ENCODE measurements at regions not wholly inside any gene's neighbourhood (a gene's known extent, or its start where the extent isn't known, plus 50 kb on each side); places are given as distances from the start of the nearest gene placed in this dataset.

- no peak overlapping the region for H3K27ac Mint-ChIP-seq
- CTCF ChIA-PET: no interaction called here
- H3K4me3 Mint-ChIP-seq: no peak overlapping the region
- peaks cover 1% of the 10 kb centered on the region for H3K9me3 Mint-ChIP-seq
- no peaks in the 10 kb centered on the region for H3K27me3 Mint-ChIP-seq
- no peaks in the 10 kb centered on the region for H3K36me3 Mint-ChIP-seq
- no peaks in the 10 kb centered on the region for H3K4me1 Mint-ChIP-seq
- DNase-seq: no peak
These were observed 157.8 kb upstream of the PREP start for GRCh38 chr6:105560611-105561066.

- no peaks in the 10 kb centered on the region for H3K36me3 Mint-ChIP-seq
- H3K27me3 Mint-ChIP-seq: peaks cover 9% of the 10 kb centered on the region
- no peak for DNase-seq
- H3K9me3 Mint-ChIP-seq: no peaks in the 10 kb centered on the region
- no peaks in the 10 kb centered on the region for H3K4me1 Mint-ChIP-seq
- CTCF ChIA-PET: no interaction called here
- no peak overlapping the region for H3K4me3 Mint-ChIP-seq
- no peak overlapping the region for H3K27ac Mint-ChIP-seq
These were observed 154.4 kb upstream of the PREP start for GRCh38 chr6:105557291-105557690.

- no peaks in the 10 kb centered on the region for H3K4me1 Mint-ChIP-seq
- H3K36me3 Mint-ChIP-seq: no peaks in the 10 kb centered on the region
- CTCF ChIA-PET: no interaction called here
- no peak for DNase-seq
- H3K27me3 Mint-ChIP-seq: peaks cover 26% of the 10 kb centered on the region
- H3K9me3 Mint-ChIP-seq: no peaks in the 10 kb centered on the region
- no peak overlapping the region for H3K4me3 Mint-ChIP-seq
- H3K27ac Mint-ChIP-seq: no peak overlapping the region
These were observed 150.3 kb upstream of the PREP start for GRCh38 chr6:105553171-105553570.

- no peak for DNase-seq
- Mint-ChIP-seq H3K4me1 (no peaks in the 10 kb centered on the region), H3K36me3 (no peaks in the 10 kb centered on the region), H3K27me3 (peaks cover 27% of the 10 kb centered on the region), H3K27ac (no peak overlapping the region), H3K4me3 (no peak overlapping the region), H3K9me3 (no peaks in the 10 kb centered on the region)
- CTCF ChIA-PET: no interaction called here
These were observed 148.2 kb upstream of the PREP start for GRCh38 chr6:105550955-105551620.

- Mint-ChIP-seq H3K36me3 (no peaks in the 10 kb centered on the region), H3K4me1 (no peaks in the 10 kb centered on the region), H3K4me3 (no peak overlapping the region), H3K27ac (no peak overlapping the region), H3K9me3 (no peaks in the 10 kb centered on the region), H3K27me3 (peaks cover 18% of the 10 kb centered on the region)
- DNase-seq: no peak
- CTCF ChIA-PET: no interaction called here
These were observed 143.9 kb upstream of the PREP start for GRCh38 chr6:105546754-105547153.

GRCh38 chr6:105545947-105546731, 143.3 kb upstream of the PREP start:
- H3K9me3 Mint-ChIP-seq: no peaks in the 10 kb centered on the region
- CTCF ChIA-PET: no interaction called here
- no peak overlapping the region for H3K27ac Mint-ChIP-seq
- H3K36me3 Mint-ChIP-seq: no peaks in the 10 kb centered on the region
- H3K4me1 Mint-ChIP-seq: no peaks in the 10 kb centered on the region
- H3K27me3 Mint-ChIP-seq: peaks cover 15% of the 10 kb centered on the region
- H3K4me3 Mint-ChIP-seq: no peak overlapping the region
- no peak for DNase-seq

- Mint-ChIP-seq H3K27me3 (peaks cover 13% of the 10 kb centered on the region), H3K9me3 (no peaks in the 10 kb centered on the region)
These were observed 142.5 kb upstream of the PREP start for GRCh38 chr6:105545228-105545920.

GRCh38 chr6:105539911-105540310, 137.0 kb upstream of the PREP start:
- H3K4me1 Mint-ChIP-seq: no peaks in the 10 kb centered on the region
- no peaks in the 10 kb centered on the region for H3K9me3 Mint-ChIP-seq
- H3K4me3 Mint-ChIP-seq: no peak overlapping the region
- H3K27ac Mint-ChIP-seq: no peak overlapping the region
- CTCF ChIA-PET: interaction anchor here (0.7 kb wide), 1 partner anchor 451 kb away, joined by 3 read pairs; no protein-coding TSS in a partner anchor
- DNase-seq: no peak
- no peaks in the 10 kb centered on the region for H3K36me3 Mint-ChIP-seq
- H3K27me3 Mint-ChIP-seq: no peaks in the 10 kb centered on the region

More at GRCh38 chr6:105545228-105545920, 142.5 kb upstream of the PREP start:
- no peak overlapping the region for H3K4me3 Mint-ChIP-seq
- CTCF ChIA-PET: no interaction called here
- no peak for DNase-seq
- H3K4me1 Mint-ChIP-seq: no peaks in the 10 kb centered on the region
- no peaks in the 10 kb centered on the region for H3K36me3 Mint-ChIP-seq
- H3K27ac Mint-ChIP-seq: no peak overlapping the region

GRCh38 chr6:105537981-105538578, 135.2 kb upstream of the PREP start:
- Mint-ChIP-seq H3K4me3 (no peak overlapping the region), H3K4me1 (no peaks in the 10 kb centered on the region), H3K9me3 (no peaks in the 10 kb centered on the region)

GRCh38 chr6:105536961-105537360, 134.1 kb upstream of the PREP start:
- Mint-ChIP-seq H3K36me3 (no peaks in the 10 kb centered on the region), H3K4me3 (no peak overlapping the region), H3K27me3 (peaks cover 6% of the 10 kb centered on the region), H3K9me3 (no peaks in the 10 kb centered on the region), H3K27ac (no peak overlapping the region), H3K4me1 (no peaks in the 10 kb centered on the region)
- DNase-seq: no peak
- CTCF ChIA-PET: no interaction called here

More at GRCh38 chr6:105537981-105538578, 135.2 kb upstream of the PREP start:
- Mint-ChIP-seq H3K27me3 (no peaks in the 10 kb centered on the region), H3K27ac (no peak overlapping the region), H3K36me3 (no peaks in the 10 kb centered on the region)
- DNase-seq: no peak
- CTCF ChIA-PET: no interaction called here

GRCh38 chr6:105533301-105533700, 130.4 kb upstream of the PREP start:
- no peaks in the 10 kb centered on the region for H3K9me3 Mint-ChIP-seq
- no peaks in the 10 kb centered on the region for H3K4me1 Mint-ChIP-seq
- no peak overlapping the region for H3K4me3 Mint-ChIP-seq
- no peaks in the 10 kb centered on the region for H3K36me3 Mint-ChIP-seq
- H3K27ac Mint-ChIP-seq: no peak overlapping the region
- DNase-seq: no peak
- CTCF ChIA-PET: no interaction called here
- peaks cover 9% of the 10 kb centered on the region for H3K27me3 Mint-ChIP-seq

- Mint-ChIP-seq H3K27me3 (no peaks in the 10 kb centered on the region), H3K36me3 (no peaks in the 10 kb centered on the region), H3K4me3 (no peak overlapping the region), H3K9me3 (no peaks in the 10 kb centered on the region), H3K4me1 (no peaks in the 10 kb centered on the region), H3K27ac (no peak overlapping the region)
- CTCF ChIA-PET: no interaction called here
- no peak for DNase-seq
These were observed 123.5 kb upstream of the PREP start for GRCh38 chr6:105526225-105526872.

- Mint-ChIP-seq H3K4me3 (no peak overlapping the region), H3K27ac (no peak overlapping the region), H3K27me3 (peaks cover 5% of the 10 kb centered on the region), H3K36me3 (no peaks in the 10 kb centered on the region), H3K4me1 (no peaks in the 10 kb centered on the region), H3K9me3 (no peaks in the 10 kb centered on the region)
- CTCF ChIA-PET: no interaction called here
- no peak for DNase-seq
These were observed 119.9 kb upstream of the PREP start for GRCh38 chr6:105522626-105523322.
